SK-N-SH treated with all-trans-retinoic acid at 6 μM for 48 hours (cell line): ENCODE measurements at regions not wholly inside any gene's neighbourhood (a gene's known extent, or its start where the extent isn't known, plus 50 kb on each side); places are given as distances from the start of the nearest gene placed in this dataset.

Experiments
- ATAC-seq: fragments of 200-7000 bp; cut with Tn5 transposase; 3 replicates; pipeline ENCODE4 v1.9.1; 2020; ENCODE audit warnings: mild to moderate bottlenecking, moderate library complexity
- ARNTL ChIP-seq: fragments of 450-650 bp; formaldehyde crosslinking; IDR thresholded peaks from 2 replicates; pipeline ENCODE4 v1.5.0; 2020; ENCODE audit warnings: low read depth, mild to moderate bottlenecking, moderate library complexity, borderline replicate concordance
- BACH2 ChIP-seq: fragments of 250-450 bp; sonication (Bioruptor Pico); IDR thresholded peaks from 2 replicates; pipeline ENCODE4 v1.9.0; 2021; ENCODE audit warnings: mild to moderate bottlenecking, borderline replicate concordance
- CSDC2 ChIP-seq: fragments of 250-450 bp; sonication (Bioruptor Pico); IDR thresholded peaks from 2 replicates; pipeline ENCODE4 v1.5.0; 2020; ENCODE audit warnings: mild to moderate bottlenecking, moderate library complexity
- ESRRG ChIP-seq: fragments of 250-450 bp; sonication (Bioruptor Pico); IDR thresholded peaks from 2 replicates; pipeline ENCODE4 v1.6.1; 2021; ENCODE audit warnings: mild to moderate bottlenecking
- GLIS3 ChIP-seq: fragments of 250-450 bp; sonication (Bioruptor Pico); IDR thresholded peaks from 2 replicates; pipeline ENCODE4 v1.5.0; 2020; ENCODE audit warnings: mild to moderate bottlenecking, moderate library complexity
- ISL1 ChIP-seq: fragments of 250-450 bp; sonication (Bioruptor Pico); IDR thresholded peaks from 2 replicates; pipeline ENCODE4 v2.1.2; 2022; ENCODE audit warnings: mild to moderate bottlenecking, moderate library complexity
- OSR1 ChIP-seq: fragments of 250-450 bp; sonication (Bioruptor Pico); IDR thresholded peaks from 2 replicates; pipeline ENCODE4 v1.8.0; 2022; ENCODE audit warnings: moderate library complexity, mild to moderate bottlenecking, inconsistent platforms
- PPARA ChIP-seq: fragments of 250-450 bp; sonication (Bioruptor Pico); IDR thresholded peaks from 2 replicates; pipeline ENCODE4 v1.5.0; 2020; ENCODE audit warnings: mild to moderate bottlenecking, borderline replicate concordance
- SNAI2 ChIP-seq: fragments of 250-450 bp; sonication (Bioruptor Pico); IDR thresholded peaks from 2 replicates; pipeline ENCODE4 v1.5.0; 2020; ENCODE audit warnings: mild to moderate bottlenecking, moderate library complexity
- TCF4 ChIP-seq: fragments of 250-450 bp; sonication (Bioruptor Pico); IDR thresholded peaks from 2 replicates; pipeline ENCODE4 v1.8.0; 2021; ENCODE audit warnings: mild to moderate bottlenecking, moderate library complexity, borderline replicate concordance
- TOX ChIP-seq: fragments of 250-450 bp; sonication (Bioruptor Pico); IDR thresholded peaks from 2 replicates; pipeline ENCODE4 v1.8.0; 2021; ENCODE audit warnings: mild to moderate bottlenecking, moderate library complexity, borderline replicate concordance
- ZC3H10 ChIP-seq: fragments of 250-450 bp; sonication (Bioruptor Pico); IDR thresholded peaks from 2 replicates; pipeline ENCODE4 v1.5.1; 2021; ENCODE audit warnings: mild to moderate bottlenecking, moderate library complexity
- ZFP3 ChIP-seq: fragments of 250-450 bp; sonication (Bioruptor Pico); IDR thresholded peaks from 2 replicates; pipeline ENCODE4 v1.5.0; 2020; ENCODE audit warnings: mild to moderate bottlenecking, moderate library complexity
- ZFP30 ChIP-seq: fragments of 450-650 bp; formaldehyde crosslinking; IDR thresholded peaks from 2 replicates; pipeline ENCODE4 v1.5.0; 2022; ENCODE audit warnings: mild to moderate bottlenecking, moderate library complexity
- ZNF565 ChIP-seq: fragments of 450-650 bp; formaldehyde crosslinking; conservative IDR thresholded peaks from 2 replicates; pipeline ENCODE4 v1.5.0; 2020; ENCODE audit warnings: low read depth, mild to moderate bottlenecking, moderate library complexity
- ZNF70 ChIP-seq: fragments of 450-650 bp; formaldehyde crosslinking; IDR thresholded peaks from 2 replicates; pipeline ENCODE4 v1.5.0; 2020; ENCODE audit warnings: mild to moderate bottlenecking, moderate library complexity
- ZNF8 ChIP-seq: fragments of 450-650 bp; formaldehyde crosslinking; IDR thresholded peaks from 2 replicates; pipeline ENCODE4 v1.5.0; 2020; ENCODE audit warnings: mild to moderate bottlenecking, moderate library complexity
- TF ChIP-seq, protein P1 (sequence below): fragments of 250-450 bp; sonication (Bioruptor Pico); IDR thresholded peaks from 2 replicates; pipeline ENCODE4 v1.5.0; 2020; ENCODE audit warnings: mild to moderate bottlenecking, moderate library complexity
- TF ChIP-seq, protein P2 (sequence below): fragments of 250-450 bp; sonication (Bioruptor Pico); IDR thresholded peaks from 2 replicates; pipeline ENCODE4 v1.5.1; 2020; ENCODE audit warnings: low read depth, mild to moderate bottlenecking, moderate library complexity
- TF ChIP-seq, protein P3 (sequence below): fragments of 250-450 bp; sonication (Bioruptor Pico); IDR thresholded peaks from 2 replicates; pipeline ENCODE4 v1.5.1; 2021; ENCODE audit warnings: mild to moderate bottlenecking, moderate library complexity
- TF ChIP-seq, protein P4 (sequence below): fragments of 250-450 bp; sonication (Bioruptor Pico); IDR thresholded peaks from 2 replicates; pipeline ENCODE4 v1.8.0; 2020; ENCODE audit warnings: mild to moderate bottlenecking, moderate library complexity, borderline replicate concordance
- TF ChIP-seq, protein P5 (sequence below): fragments of 250-450 bp; sonication (Bioruptor Pico); IDR thresholded peaks from 2 replicates; pipeline ENCODE4 v1.8.0; 2021; ENCODE audit warnings: low read depth, mild to moderate bottlenecking, moderate library complexity, borderline replicate concordance

DNA sequence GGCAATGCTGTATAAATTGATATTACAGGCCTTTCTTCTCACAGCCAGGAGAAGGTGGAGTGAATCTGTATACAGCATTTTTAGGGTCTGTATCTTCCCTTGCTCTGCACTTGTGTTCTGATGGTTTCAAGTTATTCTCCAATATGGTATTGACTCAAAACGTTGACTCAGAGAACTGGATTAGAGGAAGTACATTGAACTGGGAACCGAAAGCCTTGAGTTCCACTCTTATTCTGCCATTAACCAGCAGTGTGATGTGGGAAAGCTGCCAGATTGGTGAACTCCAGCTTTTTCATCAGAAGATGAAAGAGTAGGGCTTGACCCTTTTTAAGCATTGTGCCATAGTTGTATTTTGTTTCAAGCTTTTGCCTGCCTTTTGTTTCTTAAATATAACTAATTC lies 167.7 kb downstream of the SPRY2 start:
- TF ChIP-seq ZNF8 (CRISPR knock-in tag) (no peak), ISL1 (CRISPR knock-in tag) (no peak), ARNTL (CRISPR knock-in tag) (no peak), OSR1 (CRISPR knock-in tag) (no peak), TOX (CRISPR knock-in tag) (no peak)
- TF ChIP-seq, protein P1, sequence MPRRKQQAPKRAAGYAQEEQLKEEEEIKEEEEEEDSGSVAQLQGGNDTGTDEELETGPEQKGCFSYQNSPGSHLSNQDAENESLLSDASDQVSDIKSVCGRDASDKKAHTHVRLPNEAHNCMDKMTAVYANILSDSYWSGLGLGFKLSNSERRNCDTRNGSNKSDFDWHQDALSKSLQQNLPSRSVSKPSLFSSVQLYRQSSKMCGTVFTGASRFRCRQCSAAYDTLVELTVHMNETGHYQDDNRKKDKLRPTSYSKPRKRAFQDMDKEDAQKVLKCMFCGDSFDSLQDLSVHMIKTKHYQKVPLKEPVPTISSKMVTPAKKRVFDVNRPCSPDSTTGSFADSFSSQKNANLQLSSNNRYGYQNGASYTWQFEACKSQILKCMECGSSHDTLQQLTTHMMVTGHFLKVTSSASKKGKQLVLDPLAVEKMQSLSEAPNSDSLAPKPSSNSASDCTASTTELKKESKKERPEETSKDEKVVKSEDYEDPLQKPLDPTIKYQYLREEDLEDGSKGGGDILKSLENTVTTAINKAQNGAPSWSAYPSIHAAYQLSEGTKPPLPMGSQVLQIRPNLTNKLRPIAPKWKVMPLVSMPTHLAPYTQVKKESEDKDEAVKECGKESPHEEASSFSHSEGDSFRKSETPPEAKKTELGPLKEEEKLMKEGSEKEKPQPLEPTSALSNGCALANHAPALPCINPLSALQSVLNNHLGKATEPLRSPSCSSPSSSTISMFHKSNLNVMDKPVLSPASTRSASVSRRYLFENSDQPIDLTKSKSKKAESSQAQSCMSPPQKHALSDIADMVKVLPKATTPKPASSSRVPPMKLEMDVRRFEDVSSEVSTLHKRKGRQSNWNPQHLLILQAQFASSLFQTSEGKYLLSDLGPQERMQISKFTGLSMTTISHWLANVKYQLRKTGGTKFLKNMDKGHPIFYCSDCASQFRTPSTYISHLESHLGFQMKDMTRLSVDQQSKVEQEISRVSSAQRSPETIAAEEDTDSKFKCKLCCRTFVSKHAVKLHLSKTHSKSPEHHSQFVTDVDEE, result no peak
- TF ChIP-seq, protein P2, sequence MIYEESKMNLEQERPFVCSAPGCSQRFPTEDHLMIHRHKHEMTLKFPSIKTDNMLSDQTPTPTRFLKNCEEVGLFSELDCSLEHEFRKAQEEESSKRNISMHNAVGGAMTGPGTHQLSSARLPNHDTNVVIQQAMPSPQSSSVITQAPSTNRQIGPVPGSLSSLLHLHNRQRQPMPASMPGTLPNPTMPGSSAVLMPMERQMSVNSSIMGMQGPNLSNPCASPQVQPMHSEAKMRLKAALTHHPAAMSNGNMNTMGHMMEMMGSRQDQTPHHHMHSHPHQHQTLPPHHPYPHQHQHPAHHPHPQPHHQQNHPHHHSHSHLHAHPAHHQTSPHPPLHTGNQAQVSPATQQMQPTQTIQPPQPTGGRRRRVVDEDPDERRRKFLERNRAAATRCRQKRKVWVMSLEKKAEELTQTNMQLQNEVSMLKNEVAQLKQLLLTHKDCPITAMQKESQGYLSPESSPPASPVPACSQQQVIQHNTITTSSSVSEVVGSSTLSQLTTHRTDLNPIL (CRISPR knock-in tag), result no peak
- ATAC-seq, result no peak

DNA sequence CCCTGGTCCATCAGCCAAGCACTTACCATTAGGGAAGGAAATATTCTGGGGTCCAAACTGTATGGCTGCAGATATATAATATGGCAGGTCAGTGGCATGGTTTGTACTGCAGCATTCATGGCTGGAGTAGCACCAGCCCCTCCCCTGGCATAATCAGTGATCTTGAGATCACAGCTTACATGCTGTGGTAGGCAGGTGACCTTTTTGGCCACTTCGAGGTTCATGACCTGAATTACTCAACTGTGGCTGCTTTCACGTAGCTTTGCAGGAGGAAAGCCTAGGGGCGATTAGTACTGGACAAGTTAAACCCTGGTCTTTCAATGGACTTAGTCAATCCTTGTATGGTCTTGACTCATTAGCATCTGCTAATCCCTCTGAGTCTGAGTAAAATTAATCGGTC lies 169.8 kb downstream of the SPRY2 start:
- TF ChIP-seq ARNTL (CRISPR knock-in tag) (no peak), ZC3H10 (no peak), ZNF8 (CRISPR knock-in tag) (no peak), SNAI2 (CRISPR knock-in tag) (no peak)
- TF ChIP-seq, protein P3, sequence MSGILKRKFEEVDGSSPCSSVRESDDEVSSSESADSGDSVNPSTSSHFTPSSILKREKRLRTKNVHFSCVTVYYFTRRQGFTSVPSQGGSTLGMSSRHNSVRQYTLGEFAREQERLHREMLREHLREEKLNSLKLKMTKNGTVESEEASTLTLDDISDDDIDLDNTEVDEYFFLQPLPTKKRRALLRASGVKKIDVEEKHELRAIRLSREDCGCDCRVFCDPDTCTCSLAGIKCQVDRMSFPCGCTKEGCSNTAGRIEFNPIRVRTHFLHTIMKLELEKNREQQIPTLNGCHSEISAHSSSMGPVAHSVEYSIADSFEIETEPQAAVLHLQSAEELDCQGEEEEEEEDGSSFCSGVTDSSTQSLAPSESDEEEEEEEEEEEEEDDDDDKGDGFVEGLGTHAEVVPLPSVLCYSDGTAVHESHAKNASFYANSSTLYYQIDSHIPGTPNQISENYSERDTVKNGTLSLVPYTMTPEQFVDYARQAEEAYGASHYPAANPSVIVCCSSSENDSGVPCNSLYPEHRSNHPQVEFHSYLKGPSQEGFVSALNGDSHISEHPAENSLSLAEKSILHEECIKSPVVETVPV (CRISPR knock-in tag), result no peak
- no peak for ATAC-seq

DNA sequence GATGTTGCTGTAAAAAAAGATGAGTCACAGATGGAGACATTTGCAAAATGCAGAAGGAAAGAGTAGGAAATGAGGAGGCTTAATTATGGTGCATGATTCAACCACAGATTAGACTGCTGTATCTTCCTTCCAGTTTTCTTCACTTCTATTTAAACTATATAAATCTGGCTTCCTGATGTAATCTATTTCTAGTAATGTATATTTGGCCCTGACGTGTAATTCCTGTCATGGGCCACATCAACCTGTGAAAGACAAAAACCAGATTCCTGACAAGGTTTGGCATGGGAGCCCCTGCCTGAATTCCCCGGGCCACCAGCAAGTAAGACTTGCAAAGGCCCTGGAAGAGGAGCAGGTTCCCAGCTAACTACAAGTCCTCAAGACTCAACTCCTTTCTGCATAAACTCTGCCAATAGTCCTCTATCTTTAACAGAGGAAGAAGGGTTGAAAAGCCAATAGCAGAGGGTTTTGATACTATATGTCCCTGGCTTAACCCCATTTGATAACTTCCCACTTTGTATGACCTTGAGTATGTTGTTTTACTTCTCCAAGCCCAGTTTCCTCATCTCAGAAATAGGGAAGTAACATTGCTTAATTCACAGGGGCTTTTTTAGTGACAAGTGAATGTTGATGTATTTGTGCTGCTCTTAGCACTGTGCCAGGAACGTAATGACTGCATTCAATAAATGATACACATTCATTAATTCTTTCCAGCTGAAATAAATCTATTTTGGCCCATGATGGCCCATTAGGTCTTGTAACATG lies 172.7 kb downstream of the SPRY2 start:
- ATAC-seq, result peak; percentile 85
- TF ChIP-seq GLIS3 (CRISPR knock-in tag) (no peak), CSDC2 (CRISPR knock-in tag) (no peak), ZC3H10 (no peak), PPARA (CRISPR knock-in tag) (no peak), TOX (CRISPR knock-in tag) (peak; percentile 70; the same call in 1 of the 2 replicates), ZNF8 (CRISPR knock-in tag) (no peak), ESRRG (CRISPR knock-in tag) (no peak), ZFP30 (CRISPR knock-in tag) (no peak), OSR1 (CRISPR knock-in tag) (no peak), ISL1 (CRISPR knock-in tag) (peak; percentile 82), SNAI2 (CRISPR knock-in tag) (no peak), ARNTL (CRISPR knock-in tag) (no peak), ZNF70 (peak; percentile 73; the same call in 1 of the 2 replicates), TCF4 (no peak), BACH2 (CRISPR knock-in tag) (no peak), ZFP3 (CRISPR knock-in tag) (no peak), ZNF565 (CRISPR knock-in tag) (no peak)
- TF ChIP-seq, protein P4, sequence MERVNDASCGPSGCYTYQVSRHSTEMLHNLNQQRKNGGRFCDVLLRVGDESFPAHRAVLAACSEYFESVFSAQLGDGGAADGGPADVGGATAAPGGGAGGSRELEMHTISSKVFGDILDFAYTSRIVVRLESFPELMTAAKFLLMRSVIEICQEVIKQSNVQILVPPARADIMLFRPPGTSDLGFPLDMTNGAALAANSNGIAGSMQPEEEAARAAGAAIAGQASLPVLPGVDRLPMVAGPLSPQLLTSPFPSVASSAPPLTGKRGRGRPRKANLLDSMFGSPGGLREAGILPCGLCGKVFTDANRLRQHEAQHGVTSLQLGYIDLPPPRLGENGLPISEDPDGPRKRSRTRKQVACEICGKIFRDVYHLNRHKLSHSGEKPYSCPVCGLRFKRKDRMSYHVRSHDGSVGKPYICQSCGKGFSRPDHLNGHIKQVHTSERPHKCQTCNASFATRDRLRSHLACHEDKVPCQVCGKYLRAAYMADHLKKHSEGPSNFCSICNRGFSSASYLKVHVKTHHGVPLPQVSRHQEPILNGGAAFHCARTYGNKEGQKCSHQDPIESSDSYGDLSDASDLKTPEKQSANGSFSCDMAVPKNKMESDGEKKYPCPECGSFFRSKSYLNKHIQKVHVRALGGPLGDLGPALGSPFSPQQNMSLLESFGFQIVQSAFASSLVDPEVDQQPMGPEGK (CRISPR knock-in tag), result peak; percentile 64; the same call in 1 of the 2 replicates
- TF ChIP-seq, protein P5, sequence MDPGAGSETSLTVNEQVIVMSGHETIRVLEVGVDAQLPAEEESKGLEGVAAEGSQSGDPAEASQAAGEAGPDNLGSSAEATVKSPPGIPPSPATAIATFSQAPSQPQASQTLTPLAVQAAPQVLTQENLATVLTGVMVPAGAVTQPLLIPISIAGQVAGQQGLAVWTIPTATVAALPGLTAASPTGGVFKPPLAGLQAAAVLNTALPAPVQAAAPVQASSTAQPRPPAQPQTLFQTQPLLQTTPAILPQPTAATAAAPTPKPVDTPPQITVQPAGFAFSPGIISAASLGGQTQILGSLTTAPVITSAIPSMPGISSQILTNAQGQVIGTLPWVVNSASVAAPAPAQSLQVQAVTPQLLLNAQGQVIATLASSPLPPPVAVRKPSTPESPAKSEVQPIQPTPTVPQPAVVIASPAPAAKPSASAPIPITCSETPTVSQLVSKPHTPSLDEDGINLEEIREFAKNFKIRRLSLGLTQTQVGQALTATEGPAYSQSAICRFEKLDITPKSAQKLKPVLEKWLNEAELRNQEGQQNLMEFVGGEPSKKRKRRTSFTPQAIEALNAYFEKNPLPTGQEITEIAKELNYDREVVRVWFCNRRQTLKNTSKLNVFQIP, result no peak
- TF ChIP-seq, protein P2 (CRISPR knock-in tag), result no peak
- TF ChIP-seq, protein P3 (CRISPR knock-in tag), result no peak
